Renal cortex interstitium (tissue), 11 donors: ENCODE measurements at regions not wholly inside any gene's neighbourhood (a gene's known extent, or its start where the extent isn't known, plus 50 kb on each side); places are given as distances from the start of the nearest gene placed in this dataset.
"Not testable (repeated sequence)": the region's sequence is repeated elsewhere in the genome, so short reads cannot be mapped to it uniquely, and the experiment has no call there.

Experiments
- DNase-seq, 11 donors: peaks; one replicate each; pipeline ENCODE4 v3.0.0-alpha.2; 2013; ENCODE audit warnings: low read depth in 9 of 11, low spot score in 4 of 11; ENCODE audit errors: extremely low read depth in 1 of 11

GRCh38 chr2:147623328-147623727 is 221.5 kb upstream of the ACVR2A start:
- DNase-seq, result no peak

DNA sequence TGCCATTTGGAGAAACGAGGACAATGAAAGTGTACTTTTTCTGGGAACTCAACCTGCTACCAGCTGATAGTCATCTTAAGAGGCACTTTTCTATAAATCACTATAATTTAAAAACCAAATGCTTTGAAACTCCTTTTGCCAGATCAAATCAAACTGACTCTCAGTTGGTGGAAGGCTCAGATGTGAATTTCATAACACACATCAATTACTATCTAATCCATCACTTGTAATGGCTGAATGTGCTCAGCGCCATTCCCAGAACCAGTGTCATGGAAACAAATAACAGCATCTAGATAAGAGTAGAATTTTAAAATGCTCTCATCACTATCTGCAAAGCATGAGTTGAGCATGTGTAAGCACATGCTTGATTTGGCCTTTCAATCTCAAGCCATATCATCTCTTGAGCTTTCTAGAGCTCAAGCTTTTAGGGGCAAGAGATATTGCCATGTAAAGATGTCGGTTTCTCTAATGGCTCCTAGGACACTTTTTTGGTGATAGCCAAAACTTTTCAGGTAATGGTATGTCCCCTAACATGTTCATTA is 223.1 kb upstream of the ACVR2A start:
- no peak for DNase-seq

- no peak for DNase-seq
Measured at GRCh38 chr2:147619808-147620207, 225.0 kb upstream of the ACVR2A start.

- no peak for DNase-seq
Measured at GRCh38 chr2:147615726-147616125, 229.1 kb upstream of the ACVR2A start.

DNA sequence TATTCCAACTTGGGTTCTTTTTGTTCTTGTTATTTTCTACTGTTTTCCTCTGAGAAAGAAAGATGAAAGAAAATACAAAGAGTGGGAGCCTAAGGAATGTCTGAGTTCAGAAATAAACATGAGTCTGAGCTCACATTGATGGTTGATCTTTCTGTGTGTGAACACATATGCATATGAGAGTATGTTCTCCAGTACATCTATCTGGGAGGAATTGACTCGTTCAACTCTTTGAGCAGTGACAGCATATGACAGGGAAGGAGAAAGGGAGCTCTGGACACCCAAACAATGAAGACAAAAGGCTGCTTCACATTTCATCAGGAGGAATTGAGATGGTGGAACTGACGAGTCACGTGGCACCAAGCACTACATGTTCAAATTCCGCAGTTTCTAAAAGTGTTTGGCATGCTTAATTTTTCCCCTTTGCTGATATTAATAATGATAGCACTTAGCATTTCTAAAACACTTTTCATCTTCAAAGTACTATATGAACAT is 229.8 kb upstream of the ACVR2A start:
- DNase-seq, result no peak

- no peak for DNase-seq
Measured at GRCh38 chr2:147614471-147614870, 230.4 kb upstream of the ACVR2A start.

DNA sequence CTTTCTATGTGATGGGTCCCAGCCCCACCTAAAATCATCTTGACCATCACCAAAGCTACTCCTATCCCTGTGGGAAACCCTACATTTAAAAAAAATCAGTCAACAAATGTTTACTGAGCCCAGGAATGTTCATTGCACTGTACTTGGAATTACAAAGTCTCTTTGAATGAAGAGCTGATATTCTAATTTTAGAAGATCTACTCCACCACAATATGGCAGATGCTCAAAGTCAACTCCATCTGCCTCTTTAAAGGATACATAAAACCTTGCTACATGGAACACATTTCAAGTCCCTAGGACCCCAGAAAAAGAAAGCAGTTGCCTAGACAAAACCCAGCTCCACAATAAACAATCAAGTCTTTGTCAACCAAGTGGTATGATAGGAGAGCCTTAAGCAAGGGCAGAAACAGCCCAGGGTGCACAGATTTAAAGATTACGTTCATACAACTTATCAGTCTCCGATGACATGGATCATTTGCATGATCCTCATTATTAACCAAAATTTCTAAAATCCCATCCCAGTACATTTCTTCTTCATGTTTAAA is 234.3 kb upstream of the ACVR2A start:
- DNase-seq, result no peak

DNA sequence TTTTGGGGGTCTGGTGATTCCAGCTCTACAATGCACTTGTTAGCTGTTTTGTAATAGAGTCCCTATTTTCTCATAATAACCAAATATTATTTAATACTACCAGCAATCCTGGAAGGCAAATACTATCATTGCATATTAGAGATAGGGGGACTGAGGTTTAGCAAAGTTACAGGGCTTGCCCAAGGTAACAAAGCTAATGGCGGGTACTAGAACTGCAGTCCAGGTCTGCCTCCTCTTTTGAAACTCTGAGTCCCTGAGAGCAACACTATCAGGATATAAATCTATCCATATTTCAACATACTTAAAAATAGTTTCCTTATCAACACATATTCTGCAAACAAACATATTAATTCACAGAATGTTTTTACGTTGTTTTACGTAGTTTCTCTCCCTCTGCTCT is 235.5 kb upstream of the ACVR2A start:
- DNase-seq, result no peak

DNA sequence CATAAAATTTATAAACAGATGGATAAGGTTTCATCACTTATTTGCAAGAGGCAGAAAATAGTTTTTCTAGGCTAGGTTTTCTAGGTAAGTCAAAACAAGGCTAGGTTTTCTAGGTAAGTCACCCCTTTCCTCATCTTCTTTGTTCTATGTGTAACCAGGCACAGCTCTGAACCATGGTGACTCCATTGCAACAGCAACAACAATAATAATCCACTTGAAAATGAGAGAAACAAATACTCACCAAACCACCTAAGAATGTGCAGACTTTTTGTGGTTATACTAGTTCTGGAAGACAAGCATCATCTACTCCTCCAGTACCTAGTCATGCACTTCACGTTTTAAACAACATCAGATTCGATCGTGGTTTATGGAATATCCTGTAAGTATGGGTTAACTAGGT is 237.4 kb upstream of the ACVR2A start:
- DNase-seq, result no peak

- DNase-seq, result no peak
Measured at GRCh38 chr2:147603876-147604275, 241.0 kb upstream of the ACVR2A start.

- no peak for DNase-seq
Measured at GRCh38 chr2:147603447-147603846, 241.4 kb upstream of the ACVR2A start.

GRCh38 chr2:147600646-147601045 is 244.2 kb upstream of the ACVR2A start:
- no peak for DNase-seq

- no peak for DNase-seq
Measured at GRCh38 chr2:147600223-147600622, 244.6 kb upstream of the ACVR2A start.

- DNase-seq, result no peak
Measured at GRCh38 chr2:147595200-147595599, 249.6 kb upstream of the ACVR2A start.

- no peak for DNase-seq
Measured at GRCh38 chr2:147594038-147594437, 250.8 kb upstream of the ACVR2A start.

GRCh38 chr2:147592784-147593183 is 252.0 kb upstream of the ACVR2A start:
- not testable (repeated sequence) for DNase-seq

- peak in 9 of 11 donors; percentile 19 to 60 (median 37) for DNase-seq
Measured at GRCh38 chr2:147589127-147589526, 255.7 kb upstream of the ACVR2A start.

DNA sequence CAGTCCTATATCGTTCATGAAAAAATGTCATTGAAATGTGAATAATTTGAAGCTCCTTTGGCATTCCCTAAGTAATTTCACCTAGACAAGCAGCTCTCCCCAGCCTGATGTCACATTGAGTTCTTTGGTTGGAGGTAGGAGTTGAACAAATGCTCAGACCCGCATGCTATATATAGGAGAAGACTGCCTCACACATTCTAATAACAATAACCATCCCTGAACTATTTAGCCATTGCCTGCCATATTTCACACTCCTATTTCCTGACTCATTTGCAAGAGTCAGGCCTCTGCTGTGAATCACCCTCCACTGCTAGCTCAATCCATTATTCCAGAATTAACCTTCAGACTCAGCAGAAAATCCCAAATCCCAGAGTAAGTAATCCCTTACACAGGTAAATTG is 256.6 kb upstream of the ACVR2A start:
- no peak for DNase-seq

- DNase-seq, result no peak
Measured at GRCh38 chr2:147578529-147578928, 266.3 kb upstream of the ACVR2A start.

GRCh38 chr2:147577998-147578380 is 266.8 kb upstream of the ACVR2A start:
- no peak for DNase-seq

GRCh38 chr2:147577323-147577997 is 267.4 kb upstream of the ACVR2A start:
- no peak for DNase-seq
